ENCODE measurements at regions not wholly inside any gene's neighbourhood (a gene's known extent, or its start where the extent isn't known, plus 50 kb on each side); places are given as distances from the start of the nearest gene placed in this dataset.

DNA sequence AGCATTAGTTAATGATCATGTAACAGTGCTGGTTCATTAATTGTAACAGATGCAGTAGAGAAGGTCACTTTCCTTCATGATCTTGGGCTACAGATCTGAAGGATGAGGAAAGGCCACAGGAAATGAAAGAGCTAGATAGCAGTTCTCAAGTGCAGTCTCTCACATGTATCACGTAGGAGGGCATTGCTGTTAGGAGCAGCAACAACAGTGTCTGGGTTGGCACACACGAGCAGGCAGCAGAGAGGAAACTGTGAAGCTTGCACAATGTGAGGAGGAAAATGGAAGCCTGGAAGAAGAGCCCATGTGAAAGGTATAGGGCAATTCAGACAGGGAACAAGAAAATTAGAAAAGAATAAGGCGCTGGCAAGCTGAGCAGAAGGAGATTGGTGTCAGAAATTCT is 1741.5 kb downstream of the PCDH9 start:
- no peak for TF ChIP-seq GATA2 (IDR thresholded peaks at IDR 0.05; ENCODE audit: low read depth, low read length)
- TF ChIP-seq GATA3 (IDR thresholded peaks at IDR 0.05; ENCODE audit: low read depth, low read length), result no peak
